Gastroesophageal sphincter (tissue), 3 donors: ENCODE measurements at regions not wholly inside any gene's neighbourhood (a gene's known extent, or its start where the extent isn't known, plus 50 kb on each side); places are given as distances from the start of the nearest gene placed in this dataset.

Source experiments
- EP300 ChIP-seq: sonication (generic); formaldehyde crosslinking; IDR thresholded peaks from one replicate; pipeline ENCODE4 v1.6.1; 2017; ENCODE audit warnings: antibody characterized with exemption, mild to moderate bottlenecking
- POLR2A ChIP-seq, 2 donors: fragments of 450-650 bp; IDR thresholded peaks; one replicate each; pipeline ENCODE4 v1.6.1; 2017; ENCODE audit warnings: antibody characterized with exemption in 2 of 2, mild to moderate bottlenecking in 2 of 2, moderate library complexity in 1 of 2
- TF ChIP-seq, protein P1 (sequence below), 4 experiments: fragments of 200-600 bp in 2 of 4; fragments of 450-650 bp in 2 of 4; sonication (generic) in 1 of 4; IDR thresholded peaks; one replicate each; pipeline ENCODE4 v1.5.1; 2017 to 2019; ENCODE audit warnings: antibody characterized with exemption in 4 of 4, mild to moderate bottlenecking in 2 of 4, moderate library complexity in 2 of 4

DNA sequence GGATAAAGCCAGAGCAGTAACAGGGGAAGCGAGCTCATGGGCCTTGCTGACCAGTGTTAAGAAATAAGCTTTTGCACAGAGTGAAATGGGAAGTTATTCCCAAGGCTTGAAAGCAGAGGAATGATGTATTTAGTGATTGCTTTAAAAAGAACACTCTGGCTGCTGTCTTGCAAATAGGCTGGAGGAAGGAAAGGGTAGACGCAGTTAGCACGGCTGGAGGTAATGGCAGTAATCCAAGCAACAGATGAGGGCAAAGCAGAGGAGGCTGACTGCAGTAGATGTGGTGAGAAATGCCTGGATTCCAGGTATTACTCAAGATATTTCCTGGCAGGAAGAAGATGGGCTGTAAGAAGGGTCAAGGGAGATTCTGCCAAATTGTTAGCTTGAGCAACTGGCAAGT, 1342.3 kb upstream of the AGA start:
- TF ChIP-seq POLR2A (IDR thresholded peaks at IDR 0.05) (no peak), EP300 (no peak)
- TF ChIP-seq, protein P1, sequence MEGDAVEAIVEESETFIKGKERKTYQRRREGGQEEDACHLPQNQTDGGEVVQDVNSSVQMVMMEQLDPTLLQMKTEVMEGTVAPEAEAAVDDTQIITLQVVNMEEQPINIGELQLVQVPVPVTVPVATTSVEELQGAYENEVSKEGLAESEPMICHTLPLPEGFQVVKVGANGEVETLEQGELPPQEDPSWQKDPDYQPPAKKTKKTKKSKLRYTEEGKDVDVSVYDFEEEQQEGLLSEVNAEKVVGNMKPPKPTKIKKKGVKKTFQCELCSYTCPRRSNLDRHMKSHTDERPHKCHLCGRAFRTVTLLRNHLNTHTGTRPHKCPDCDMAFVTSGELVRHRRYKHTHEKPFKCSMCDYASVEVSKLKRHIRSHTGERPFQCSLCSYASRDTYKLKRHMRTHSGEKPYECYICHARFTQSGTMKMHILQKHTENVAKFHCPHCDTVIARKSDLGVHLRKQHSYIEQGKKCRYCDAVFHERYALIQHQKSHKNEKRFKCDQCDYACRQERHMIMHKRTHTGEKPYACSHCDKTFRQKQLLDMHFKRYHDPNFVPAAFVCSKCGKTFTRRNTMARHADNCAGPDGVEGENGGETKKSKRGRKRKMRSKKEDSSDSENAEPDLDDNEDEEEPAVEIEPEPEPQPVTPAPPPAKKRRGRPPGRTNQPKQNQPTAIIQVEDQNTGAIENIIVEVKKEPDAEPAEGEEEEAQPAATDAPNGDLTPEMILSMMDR (IDR thresholded peaks at IDR 0.05), result no peak
